Glutamatergic neuron (in vitro differentiated cells): ENCODE measurements at regions not wholly inside any gene's neighbourhood (a gene's known extent, or its start where the extent isn't known, plus 50 kb on each side); places are given as distances from the start of the nearest gene placed in this dataset.

Experiments used
- DNase-seq: peaks from one replicate; pipeline ENCODE4 v3.0.0; 2022
- H3K27ac Mint-ChIP-seq: one replicate; pipeline ENCODE4 v1.8.0; 2020; ENCODE audit warnings: mild to moderate bottlenecking, mixed read lengths, inconsistent platforms; ENCODE audit not compliant: unreplicated experiment
- H3K27me3 Mint-ChIP-seq: one replicate; pipeline ENCODE4 v1.8.0; 2020; ENCODE audit warnings: mild to moderate bottlenecking, moderate library complexity, mixed read lengths, inconsistent platforms; ENCODE audit not compliant: unreplicated experiment
- H3K36me3 Mint-ChIP-seq: one replicate; pipeline ENCODE4 v1.8.0; 2020; ENCODE audit warnings: mild to moderate bottlenecking, mixed read lengths, inconsistent platforms; ENCODE audit not compliant: unreplicated experiment
- H3K4me1 Mint-ChIP-seq: one replicate; pipeline ENCODE4 v1.8.0; 2020; ENCODE audit warnings: mild to moderate bottlenecking, low read depth, mixed read lengths, inconsistent platforms; ENCODE audit not compliant: unreplicated experiment
- H3K4me3 Mint-ChIP-seq: one replicate; pipeline ENCODE4 v1.8.0; 2020; ENCODE audit warnings: mild to moderate bottlenecking, mixed read lengths, inconsistent platforms; ENCODE audit not compliant: unreplicated experiment
- H3K9me3 Mint-ChIP-seq: one replicate; pipeline ENCODE4 v1.8.0; 2020; ENCODE audit warnings: mild to moderate bottlenecking, moderate library complexity, mixed read lengths, inconsistent platforms; ENCODE audit not compliant: unreplicated experiment
- CTCF ChIP-seq: fragments of 200-600 bp; sonication (generic); IDR thresholded peaks from one replicate; pipeline ENCODE4 v1.5.0; 2021; ENCODE audit not compliant: partially characterized antibody, unreplicated experiment

GRCh38 chrX:110852180-110852579 lies 56.6 kb upstream of the CHRDL1 start:
- Mint-ChIP-seq H3K4me3 (no peak overlapping the region), H3K27ac (no peak overlapping the region), H3K4me1 (peaks cover 10% of the 10 kb centered on the region), H3K36me3 (no peaks in the 10 kb centered on the region), H3K27me3 (peaks cover 2% of the 10 kb centered on the region), H3K9me3 (no peaks in the 10 kb centered on the region)
- DNase-seq, result no peak
- peak; percentile 61 for TF ChIP-seq CTCF

- H3K27ac Mint-ChIP-seq, result no peak overlapping the region
- peaks cover 10% of the 10 kb centered on the region for H3K4me1 Mint-ChIP-seq
- peaks cover 2% of the 10 kb centered on the region for H3K27me3 Mint-ChIP-seq
- TF ChIP-seq CTCF, result no peak
- no peak for DNase-seq
- no peak overlapping the region for H3K4me3 Mint-ChIP-seq
- H3K36me3 Mint-ChIP-seq, result no peaks in the 10 kb centered on the region
- H3K9me3 Mint-ChIP-seq, result no peaks in the 10 kb centered on the region
These were observed 56.2 kb upstream of the CHRDL1 start for GRCh38 chrX:110851780-110852179.

GRCh38 chrX:110847334-110847733 lies 51.7 kb upstream of the CHRDL1 start:
- Mint-ChIP-seq H3K9me3 (no peaks in the 10 kb centered on the region), H3K4me1 (peaks cover 6% of the 10 kb centered on the region), H3K36me3 (no peaks in the 10 kb centered on the region), H3K27me3 (no peaks in the 10 kb centered on the region), H3K27ac (no peak overlapping the region), H3K4me3 (no peak overlapping the region)
- TF ChIP-seq CTCF, result peak; percentile 63
- DNase-seq, result no peak

GRCh38 chrX:110846071-110846470 lies 50.5 kb upstream of the CHRDL1 start:
- H3K27me3 Mint-ChIP-seq, result no peaks in the 10 kb centered on the region
- DNase-seq, result no peak
- H3K9me3 Mint-ChIP-seq, result no peaks in the 10 kb centered on the region
- H3K4me1 Mint-ChIP-seq, result peaks cover 3% of the 10 kb centered on the region
- no peak overlapping the region for H3K4me3 Mint-ChIP-seq
- H3K36me3 Mint-ChIP-seq, result no peaks in the 10 kb centered on the region
- no peak overlapping the region for H3K27ac Mint-ChIP-seq
- no peak for TF ChIP-seq CTCF
